ENCODE measurements at regions not wholly inside any gene's neighbourhood (a gene's known extent, or its start where the extent isn't known, plus 50 kb on each side); places are given as distances from the start of the nearest gene placed in this dataset.

DNA sequence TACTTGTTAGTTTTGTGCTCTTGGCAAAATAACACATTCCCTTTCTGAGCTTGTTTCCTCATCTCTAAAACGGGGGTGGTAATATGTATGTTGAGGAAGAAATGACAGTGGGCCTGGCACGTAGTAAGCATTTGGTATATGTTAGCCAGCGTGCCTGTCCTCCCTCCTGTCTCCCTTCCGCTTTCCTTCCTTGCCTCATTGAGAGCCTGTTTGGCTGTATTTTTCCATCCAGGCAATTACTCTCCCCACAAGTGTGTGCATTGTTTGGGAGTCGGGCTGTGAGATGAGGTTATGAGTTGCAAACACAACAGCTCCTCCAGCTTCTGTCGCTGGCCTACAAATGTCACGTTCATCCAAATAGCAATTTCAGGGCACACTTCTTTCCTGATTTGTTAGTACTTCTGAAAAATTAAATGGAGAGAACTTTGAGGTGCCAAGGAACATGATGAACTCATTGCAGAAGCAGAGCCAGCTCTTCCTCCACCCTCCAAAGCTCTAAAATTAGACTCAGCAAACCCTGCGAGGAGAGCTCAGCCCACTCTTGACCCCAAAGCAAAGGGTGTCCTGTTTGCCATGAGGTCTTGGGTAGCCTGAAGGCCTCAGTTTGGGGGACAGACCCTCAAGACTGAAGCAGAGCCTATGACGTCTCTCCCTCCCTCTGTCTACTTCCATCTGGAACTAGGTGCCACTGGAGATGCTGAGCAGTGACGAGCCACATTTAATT, 50.7 kb upstream of the TOX2 start:
- no peak for FAIRE-seq
- no peak for DNase-seq (ENCODE audit: insufficient read length, low spot score)

DNA sequence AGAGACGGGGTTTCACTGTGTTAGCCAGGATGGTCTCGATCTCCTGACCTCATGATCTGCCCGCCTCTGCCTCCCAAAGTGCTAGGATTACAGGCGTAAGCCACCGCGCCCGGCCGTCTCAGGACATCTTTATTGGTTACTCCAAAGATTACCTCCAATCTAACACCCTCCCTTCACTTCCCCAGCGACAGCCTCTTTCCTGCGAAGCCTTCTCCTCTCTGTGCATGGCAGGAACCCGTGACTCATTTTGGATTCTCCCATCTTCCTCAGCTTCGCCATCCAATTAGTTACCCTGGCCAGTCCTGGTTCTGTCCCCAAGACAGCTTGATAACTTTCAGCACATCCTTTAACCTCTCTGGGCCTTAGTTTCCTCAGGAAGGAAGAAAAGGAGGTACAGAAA, 51.3 kb upstream of the TOX2 start:
- no peak for DNase-seq (ENCODE audit: insufficient read length, low spot score)
- no peak for FAIRE-seq

DNA sequence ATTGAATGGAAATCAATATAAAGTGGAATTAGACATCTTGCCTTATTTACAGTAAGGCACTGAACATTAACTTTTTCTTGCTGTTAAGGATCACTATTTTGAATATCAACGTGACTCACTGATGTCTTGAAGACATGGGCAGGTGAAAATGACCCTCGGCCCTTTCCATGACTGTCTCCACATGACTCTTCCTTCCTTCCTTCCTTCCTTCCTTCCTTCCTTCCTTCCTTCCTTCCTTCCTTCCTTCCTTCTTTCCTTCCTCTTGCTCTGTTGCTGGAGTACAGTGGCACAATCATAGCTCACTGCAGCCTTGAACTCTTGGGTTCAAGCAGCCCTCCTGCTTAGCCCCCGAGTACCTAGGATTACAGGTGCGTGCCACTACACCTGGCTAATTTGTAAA, 52.2 kb upstream of the TOX2 start:
- DNase-seq (ENCODE audit: insufficient read length, low spot score), result no peak
- FAIRE-seq, result no peak

DNA sequence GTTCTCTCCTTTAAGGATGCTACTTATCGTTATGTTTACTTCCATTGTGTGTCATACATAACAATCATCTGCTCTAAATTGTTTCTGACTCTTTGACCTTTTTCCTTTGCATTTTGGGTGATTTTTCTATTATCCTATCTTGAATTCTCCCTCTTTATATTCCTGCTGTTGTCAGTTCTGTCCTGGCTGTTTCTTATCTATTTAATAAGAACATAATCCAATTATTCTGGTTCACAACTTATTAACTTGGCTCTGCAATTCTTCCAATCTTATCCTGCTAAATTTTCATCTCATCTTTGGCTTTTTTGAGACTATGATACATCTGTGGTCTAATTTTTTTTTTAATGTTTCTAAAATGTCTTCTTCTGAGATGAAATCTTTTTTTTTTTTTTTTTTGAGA, 54.7 kb upstream of the TOX2 start:
- FAIRE-seq (no peak), DNase-seq (ENCODE audit: insufficient read length, low spot score) (no peak)

DNA sequence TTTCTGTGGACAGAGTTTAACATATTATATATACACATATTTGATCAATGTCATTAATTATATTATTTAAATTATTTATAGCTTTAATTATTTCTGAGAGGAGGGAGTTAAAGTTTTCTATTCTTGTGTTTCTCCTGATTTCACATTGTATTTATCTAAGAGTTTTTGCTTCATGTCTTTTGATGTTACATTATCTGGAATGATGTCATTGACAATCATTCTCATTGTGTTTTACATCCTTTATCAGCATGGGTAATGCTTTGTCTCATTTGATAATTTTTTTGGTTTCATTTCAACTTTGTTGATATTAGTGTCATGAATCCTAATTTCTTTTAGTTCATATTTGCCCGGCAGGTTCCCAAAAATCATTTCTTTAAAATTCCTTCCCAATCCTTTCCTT, 56.7 kb upstream of the TOX2 start:
- FAIRE-seq (no peak), DNase-seq (ENCODE audit: insufficient read length, low spot score) (no peak)

DNA sequence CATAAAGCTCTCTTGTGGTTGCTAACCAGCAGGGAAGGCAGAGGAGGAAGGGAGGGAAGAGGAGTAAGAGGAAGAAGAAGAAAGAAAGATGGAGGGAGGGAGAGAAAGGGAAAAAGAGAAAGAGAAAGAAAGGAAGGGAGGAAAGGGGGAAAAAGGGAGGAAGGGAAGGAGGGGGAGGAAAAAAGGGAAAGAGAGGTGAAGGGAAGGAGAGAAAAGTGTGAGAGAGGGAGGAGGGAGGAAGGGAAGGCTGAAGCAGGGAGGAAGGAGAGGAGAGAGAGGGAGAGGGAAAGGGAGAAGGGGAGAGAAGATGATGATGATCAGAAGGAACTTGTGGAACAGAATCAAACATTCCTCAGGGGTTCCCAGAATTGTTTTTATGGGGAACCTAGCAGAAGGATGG, 57.5 kb upstream of the TOX2 start:
- DNase-seq (ENCODE audit: insufficient read length, low spot score) (no peak), FAIRE-seq (no peak)

DNA sequence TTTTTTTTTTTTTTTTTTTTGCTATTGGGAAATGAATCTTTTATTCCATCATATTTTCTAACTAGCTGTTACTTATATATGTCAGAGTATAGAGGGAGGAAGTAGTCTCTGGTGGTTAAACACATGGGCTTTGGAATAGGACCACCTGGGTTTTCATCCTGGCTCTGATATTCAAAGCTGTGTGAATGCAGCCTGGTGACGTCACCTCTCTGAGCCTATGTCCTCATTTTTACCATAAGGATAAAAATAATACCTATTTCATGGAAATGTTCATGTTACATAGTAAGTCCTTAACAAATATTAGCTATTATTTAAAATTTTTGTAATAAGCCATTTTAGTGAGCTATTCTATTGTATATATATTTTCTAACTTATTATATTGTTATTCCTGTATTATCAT, 58.8 kb upstream of the TOX2 start:
- no peak for FAIRE-seq
- no peak for DNase-seq (ENCODE audit: insufficient read length, low spot score)

DNA sequence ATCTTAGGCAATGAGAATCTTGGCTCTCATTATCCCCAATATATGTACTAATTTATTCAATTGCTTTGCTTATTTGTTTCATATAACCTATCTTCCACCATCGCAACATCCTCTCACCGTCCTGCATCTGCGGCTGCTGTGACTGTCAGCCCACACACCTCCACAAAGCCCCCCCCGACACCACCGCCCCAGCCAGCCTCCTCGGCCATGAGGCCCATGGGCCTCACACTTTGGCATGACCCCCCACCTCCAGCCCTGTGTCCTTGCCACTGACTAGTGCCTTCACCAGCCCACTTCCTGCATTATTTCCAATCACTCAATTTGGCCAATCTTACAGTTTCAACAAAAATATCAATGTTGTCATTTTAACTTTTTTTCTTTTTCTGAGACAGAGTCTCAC, 60.7 kb upstream of the TOX2 start:
- FAIRE-seq, result no peak
- no peak for DNase-seq (ENCODE audit: insufficient read length, low spot score)

DNA sequence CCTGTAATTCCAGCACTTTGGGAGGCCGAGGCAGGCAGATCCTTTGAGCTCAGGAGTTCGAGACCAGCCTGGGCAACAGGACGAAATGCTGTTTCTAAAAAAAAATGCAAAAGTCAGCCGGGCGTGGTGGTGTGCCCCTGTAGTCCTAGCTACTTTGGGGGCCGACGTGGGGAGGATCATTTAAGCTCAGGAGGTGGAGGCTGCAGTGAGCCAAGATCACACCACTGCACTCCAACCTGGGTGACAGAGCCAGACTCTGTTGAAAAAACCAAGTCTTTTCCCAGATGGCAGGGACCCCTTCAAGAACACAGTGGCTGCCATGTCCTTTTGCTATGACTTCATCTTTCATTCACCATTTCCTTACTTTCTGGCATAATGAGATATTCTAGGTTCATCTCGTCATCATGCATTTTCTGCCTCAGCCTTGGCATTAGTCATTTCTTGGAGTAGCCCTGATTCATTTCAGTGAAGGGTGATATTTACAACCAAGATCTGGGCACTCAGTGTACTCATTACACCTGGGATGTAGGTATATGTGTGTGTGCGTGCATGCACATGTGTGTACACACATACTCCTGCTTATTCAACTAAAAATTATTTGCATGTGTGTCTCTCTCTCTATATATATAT, 61.4 kb upstream of the TOX2 start:
- FAIRE-seq (no peak), DNase-seq (ENCODE audit: insufficient read length, low spot score) (no peak)

DNA sequence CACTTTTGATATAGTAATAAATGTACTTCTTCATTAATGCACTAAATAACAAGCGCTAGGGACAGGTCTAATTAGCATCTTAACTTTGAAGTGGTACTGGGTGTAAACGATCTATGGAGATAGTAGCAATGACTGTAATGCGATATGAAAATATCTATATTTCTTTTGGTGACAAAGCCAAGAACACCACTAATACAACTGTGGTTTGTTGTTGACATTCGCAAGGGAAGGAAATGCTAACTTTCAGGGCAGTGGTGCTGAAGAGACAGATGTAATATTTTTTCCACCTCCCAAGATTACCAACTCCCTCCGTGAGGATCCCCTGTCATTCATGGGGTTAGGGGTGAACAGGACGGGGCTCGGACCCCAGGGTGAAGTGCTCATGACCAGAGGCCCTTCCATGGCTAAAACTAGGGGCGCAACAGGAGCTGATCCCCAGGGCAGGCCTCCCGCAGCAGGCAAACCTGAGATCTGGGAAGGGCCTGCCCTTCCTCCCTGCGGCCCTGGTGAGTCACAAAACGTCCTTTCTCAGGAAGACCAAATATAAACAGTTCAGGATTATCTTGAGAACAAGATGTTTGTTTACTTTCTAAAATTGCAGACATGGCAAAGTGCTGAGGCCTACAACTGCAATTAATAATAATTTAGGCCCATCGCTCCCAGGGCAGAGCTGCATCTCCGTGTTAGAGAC, 65.0 kb upstream of the TOX2 start:
- no peak for FAIRE-seq

DNA sequence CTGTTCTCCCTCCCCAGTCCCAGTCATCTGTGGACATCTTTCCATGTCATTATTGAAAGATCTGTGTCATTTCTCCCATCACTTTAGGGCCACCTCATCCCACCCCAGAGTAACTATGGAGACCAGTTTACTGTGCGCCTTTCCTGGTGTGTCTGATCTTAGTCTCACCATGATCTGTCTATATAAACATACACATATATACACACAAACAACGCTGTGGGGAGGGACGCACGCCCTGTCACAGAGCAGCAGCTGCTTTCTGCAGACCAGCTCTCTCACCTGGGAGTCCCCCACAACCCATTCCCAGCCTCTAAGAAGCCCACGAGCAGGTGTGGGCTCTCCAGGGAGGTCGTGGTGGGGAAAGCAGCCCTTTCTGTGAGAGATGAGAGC, 68.1 kb upstream of the TOX2 start:
- FAIRE-seq (no peak), DNase-seq (ENCODE audit: insufficient read length, low spot score) (no peak)

More for the DNA sequence above, 65.0 kb upstream of the TOX2 start:
- no peak for DNase-seq (ENCODE audit: insufficient read length, low spot score)

DNA sequence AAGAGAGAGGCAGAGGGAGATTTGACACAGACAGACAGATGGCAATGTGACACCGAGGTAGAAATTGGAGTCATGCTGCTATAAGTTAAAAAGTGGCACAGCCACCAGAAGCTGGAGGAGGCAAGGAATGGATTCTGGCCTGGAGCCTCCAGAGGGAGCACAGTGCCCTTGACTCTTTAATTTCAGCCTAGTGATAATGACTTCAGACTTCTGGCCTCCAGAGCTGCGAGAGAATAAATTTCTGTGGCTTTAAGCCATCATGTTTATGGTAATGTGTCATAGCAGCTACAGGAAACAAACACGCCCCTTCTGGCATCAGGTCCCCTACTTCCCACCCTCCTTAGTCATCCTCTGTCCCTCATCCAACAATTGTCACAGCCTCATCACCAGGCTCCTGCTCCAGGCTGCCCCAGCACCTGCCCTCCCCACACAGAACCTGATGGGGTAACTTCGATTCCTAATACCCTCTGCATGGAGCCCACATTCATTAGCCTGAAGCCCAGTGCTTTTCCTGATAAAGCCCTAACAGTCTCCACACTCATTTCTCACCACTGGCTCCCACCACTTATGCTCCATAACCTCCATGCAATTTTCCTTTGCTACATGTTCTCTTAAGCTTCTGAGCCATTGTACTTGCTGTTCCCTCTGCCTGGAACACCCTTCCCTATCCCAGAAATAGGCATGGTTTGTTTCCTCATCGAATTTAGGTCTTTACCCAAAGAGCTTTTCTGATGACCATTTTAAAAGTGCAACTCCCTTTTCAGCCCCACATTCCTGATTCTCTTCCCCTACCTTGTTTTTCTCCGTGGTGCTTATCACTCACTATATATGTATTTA, 69.7 kb upstream of the TOX2 start:
- no peak for DNase-seq (ENCODE audit: insufficient read length, low spot score)
- FAIRE-seq, result no peak

DNA sequence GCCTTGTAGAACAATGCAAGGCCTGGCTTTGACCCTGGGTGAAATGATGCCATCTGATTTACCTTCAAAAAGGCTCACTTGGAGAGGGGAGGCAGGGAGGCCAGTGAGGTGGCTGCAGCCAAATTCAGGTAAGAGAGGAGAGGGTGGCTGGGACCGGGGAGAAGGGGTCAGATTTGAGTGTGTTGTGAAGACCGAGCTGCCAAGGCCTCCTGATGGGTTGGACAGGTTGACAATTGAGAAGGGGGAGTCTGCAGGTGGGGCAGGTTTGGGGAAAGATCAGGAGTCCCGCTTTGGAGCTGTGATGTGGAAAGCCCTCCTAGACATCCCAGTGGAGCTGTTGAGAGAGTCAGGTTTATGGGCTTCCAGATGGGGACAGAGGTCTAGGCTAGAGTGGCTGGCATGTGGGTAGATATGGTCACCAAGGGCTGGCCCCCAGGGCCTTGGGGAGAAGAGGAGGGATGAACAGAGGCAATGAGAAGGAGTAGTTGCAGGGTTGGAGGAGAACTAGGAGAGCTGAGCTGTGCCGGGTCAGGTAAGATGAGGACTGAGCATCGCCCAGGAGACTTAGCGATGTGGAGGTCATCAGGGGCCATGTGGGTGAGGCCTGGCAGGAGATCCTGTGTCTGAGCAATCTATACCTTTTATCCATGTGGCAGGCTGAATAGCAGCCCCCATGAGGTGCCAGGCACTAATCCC, 70.5 kb upstream of the TOX2 start:
- no peak for DNase-seq (ENCODE audit: insufficient read length, low spot score)
- no peak for FAIRE-seq

DNA sequence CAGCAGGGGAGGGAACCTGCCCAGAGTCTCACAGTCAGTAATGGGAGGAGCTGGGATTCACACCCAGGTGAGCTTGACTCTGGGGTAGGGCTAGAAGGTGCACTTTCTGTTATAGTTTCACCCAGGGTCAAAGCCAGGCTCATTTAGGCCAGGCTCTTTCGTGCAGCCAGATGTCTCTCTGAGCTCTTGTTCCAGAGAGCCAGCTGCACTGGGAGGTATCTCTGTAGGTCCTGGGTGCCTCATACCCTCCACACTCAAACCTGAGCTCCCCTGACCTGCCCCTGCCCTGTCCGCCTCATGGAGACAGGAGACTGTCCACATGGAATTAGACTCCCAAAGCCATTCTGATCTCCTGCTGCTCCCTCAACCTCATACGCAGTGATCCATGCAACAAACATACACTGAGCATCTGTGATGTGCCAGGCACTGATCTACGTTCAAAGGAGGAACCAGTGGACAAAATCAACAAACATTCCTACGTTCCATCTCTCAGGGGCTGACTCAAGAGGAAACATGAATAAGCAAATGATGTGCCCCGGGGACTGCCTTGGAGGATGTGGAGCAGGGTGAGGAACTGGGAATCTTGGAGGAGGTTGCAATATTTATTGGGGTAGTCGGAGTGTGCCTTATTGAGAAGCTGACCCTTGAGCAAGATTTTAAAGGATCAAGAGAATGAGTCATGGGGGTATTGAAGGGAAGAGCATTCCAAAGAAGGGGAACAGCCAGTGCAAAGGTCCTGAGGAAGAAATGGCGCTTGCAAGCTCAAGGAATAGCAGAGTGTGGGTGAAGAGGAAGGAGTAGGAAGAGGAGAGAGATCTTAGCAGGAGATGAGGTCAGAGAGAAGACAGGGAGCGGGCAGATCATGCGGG, 71.3 kb upstream of the TOX2 start:
- no peak for FAIRE-seq
- DNase-seq (ENCODE audit: insufficient read length, low spot score), result no peak

DNA sequence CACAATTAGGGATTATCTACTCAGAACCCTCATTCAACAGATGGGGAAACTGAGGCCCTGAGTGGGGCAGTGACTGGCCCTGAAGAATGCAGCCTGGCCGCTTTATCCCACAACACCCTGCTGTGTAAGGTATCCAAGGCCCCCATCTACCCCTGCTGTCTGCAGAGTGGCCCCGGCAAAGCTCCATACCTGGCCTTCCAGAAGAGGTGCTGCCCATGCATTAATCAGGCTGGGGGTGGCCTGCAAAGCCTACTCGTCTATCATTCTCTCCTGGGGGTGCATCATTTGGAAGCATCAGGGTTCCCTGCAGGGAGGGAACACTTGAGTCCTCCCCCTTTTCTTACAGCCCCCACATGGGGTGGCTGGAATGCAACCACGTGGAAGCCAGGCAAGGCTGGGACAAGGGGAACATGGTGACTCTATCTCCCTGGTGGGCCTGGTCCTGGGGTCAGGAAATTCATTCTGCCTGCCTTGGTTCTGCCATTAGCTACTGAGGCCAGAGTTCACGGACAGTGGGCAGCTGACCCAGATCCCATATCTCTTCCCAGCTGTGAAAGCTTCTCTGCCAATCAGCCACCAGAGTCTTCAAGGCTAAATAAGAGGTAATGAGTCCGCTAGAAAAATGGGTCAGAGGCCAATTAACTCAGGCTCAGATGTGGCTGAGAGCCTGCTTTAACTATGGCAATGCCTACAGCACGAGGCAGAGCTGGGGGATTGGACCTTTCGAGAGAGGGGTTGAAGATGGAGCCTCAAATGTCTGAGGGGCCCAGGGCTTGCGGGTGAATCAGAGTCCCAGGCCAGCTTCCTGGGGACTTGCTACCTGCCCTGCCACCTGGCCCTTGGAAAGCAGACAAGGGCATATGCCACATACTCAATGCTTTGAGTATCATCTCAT, 72.3 kb upstream of the TOX2 start:
- DNase-seq (ENCODE audit: insufficient read length, low spot score) (no peak), FAIRE-seq (no peak)

DNA sequence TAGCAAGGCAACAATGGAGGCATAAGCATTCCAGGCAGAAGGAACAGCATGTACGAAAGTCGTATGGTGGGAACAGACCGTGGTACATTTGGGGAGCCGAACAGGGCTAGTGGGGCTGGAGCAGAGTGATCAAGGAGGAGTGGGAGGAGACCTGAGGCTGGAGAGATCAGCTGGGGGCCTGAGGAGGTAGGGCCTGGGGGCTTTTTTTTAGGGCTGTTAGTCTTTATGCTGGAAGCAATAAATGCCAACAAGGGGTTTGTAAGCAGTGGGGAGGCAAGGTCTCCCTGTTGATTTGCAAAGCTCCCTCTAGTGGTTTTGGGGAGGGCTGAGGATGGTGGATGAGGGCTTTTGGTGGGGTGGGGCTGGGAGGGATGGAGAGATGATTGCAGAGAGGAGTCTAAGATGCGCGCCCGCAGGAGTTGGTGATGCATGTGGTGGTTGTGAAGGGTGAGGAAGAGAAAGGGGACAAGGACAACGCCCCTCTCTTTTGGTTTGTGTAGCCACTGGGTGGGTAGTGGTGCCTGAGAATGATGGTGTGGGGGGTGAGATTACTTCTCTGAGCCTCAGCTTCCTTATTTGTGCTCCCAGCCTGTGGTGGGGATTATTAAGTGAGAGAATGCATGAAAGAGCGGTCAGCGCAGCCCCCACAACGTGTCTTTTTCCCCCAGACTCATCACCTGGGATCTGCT, 74.1 kb upstream of the TOX2 start:
- DNase-seq (ENCODE audit: insufficient read length, low spot score) (peak; percentile 59), FAIRE-seq (peak; percentile 79)

DNA sequence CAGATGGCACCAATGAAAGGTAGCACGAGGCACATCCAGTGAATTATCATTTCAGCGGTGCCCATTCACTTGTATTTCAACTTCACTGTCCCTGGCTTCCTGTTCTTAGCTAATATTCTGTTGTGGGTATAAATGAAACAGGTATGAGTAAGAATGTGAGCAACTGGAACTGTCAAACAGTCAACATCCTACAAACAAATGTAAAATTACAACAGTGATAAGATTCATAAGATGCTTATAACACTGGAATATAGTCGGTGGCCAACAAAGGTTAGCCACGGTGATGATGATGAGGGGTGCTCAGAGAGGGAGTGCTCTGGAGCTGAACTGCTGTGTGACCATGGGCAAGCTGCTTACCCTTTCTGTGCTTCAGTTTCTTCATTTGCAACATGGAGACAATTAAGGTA, 74.9 kb upstream of the TOX2 start:
- FAIRE-seq, result peak; percentile 85
- DNase-seq (ENCODE audit: insufficient read length, low spot score), result no peak

DNA sequence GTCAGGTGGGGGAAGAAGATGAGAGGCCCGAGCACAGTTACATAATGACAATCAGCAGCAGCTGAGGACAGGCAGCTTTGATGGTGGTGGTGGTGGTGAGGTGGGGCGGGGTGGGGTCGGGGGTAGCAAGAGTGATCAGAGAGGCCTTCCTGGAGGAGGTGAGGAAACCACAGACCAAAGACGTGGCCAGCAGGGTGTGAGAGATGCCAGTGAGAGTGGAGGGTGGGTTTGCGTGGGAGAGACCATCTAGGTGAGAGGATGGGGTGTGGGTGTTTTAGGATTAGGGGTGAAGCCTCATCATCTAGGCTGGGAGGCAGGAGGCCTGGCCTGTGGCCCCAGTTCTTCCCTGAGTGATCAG, 76.0 kb upstream of the TOX2 start:
- no peak for FAIRE-seq
- DNase-seq (ENCODE audit: insufficient read length, low spot score), result no peak

Data from GM19239 (cell line).